ENCODE measurements at regions not wholly inside any gene's neighbourhood (a gene's known extent, or its start where the extent isn't known, plus 50 kb on each side); places are given as distances from the start of the nearest gene placed in this dataset.
A peak's percentile ranks its signal among the peaks of the same experiment; 100 is the strongest.

- DNase-seq (ENCODE audit: low spot score), result no peak
These were observed 482.2 kb upstream of the GOT2 start for GRCh38 chr16:59216291-59216690.

- DNase-seq (ENCODE audit: low spot score), result no peak
These were observed 480.3 kb upstream of the GOT2 start for GRCh38 chr16:59214455-59214854.

GRCh38 chr16:59213952-59214351, 479.8 kb upstream of the GOT2 start:
- no peak for DNase-seq (ENCODE audit: low spot score)

GRCh38 chr16:59212492-59213024, 478.4 kb upstream of the GOT2 start:
- DNase-seq (ENCODE audit: low spot score), result no peak

- peak; percentile 5 for DNase-seq (ENCODE audit: low spot score)
These were observed 476.9 kb upstream of the GOT2 start for GRCh38 chr16:59210955-59211541.

- no peak for DNase-seq (ENCODE audit: low spot score)
These were observed 471.3 kb upstream of the GOT2 start for GRCh38 chr16:59205403-59205802.

GRCh38 chr16:59204589-59204988, 470.5 kb upstream of the GOT2 start:
- no peak for DNase-seq (ENCODE audit: low spot score)

- DNase-seq (ENCODE audit: low spot score), result no peak
These were observed 468.2 kb upstream of the GOT2 start for GRCh38 chr16:59202233-59202862.

- no peak for DNase-seq (ENCODE audit: low spot score)
These were observed 467.7 kb upstream of the GOT2 start for GRCh38 chr16:59201821-59202220.

- DNase-seq (ENCODE audit: low spot score), result no peak
These were observed 467.0 kb upstream of the GOT2 start for GRCh38 chr16:59201160-59201559.

GRCh38 chr16:59198487-59198886, 464.4 kb upstream of the GOT2 start:
- no peak for DNase-seq (ENCODE audit: low spot score)

- DNase-seq (ENCODE audit: low spot score), result no peak
These were observed 461.1 kb upstream of the GOT2 start for GRCh38 chr16:59195242-59195641.

GRCh38 chr16:59193637-59194036, 459.5 kb upstream of the GOT2 start:
- DNase-seq (ENCODE audit: low spot score), result no peak

- no peak for DNase-seq (ENCODE audit: low spot score)
These were observed 458.6 kb upstream of the GOT2 start for GRCh38 chr16:59192551-59193199.

- DNase-seq (ENCODE audit: low spot score), result no peak
These were observed 456.6 kb upstream of the GOT2 start for GRCh38 chr16:59190731-59191130.

- DNase-seq (ENCODE audit: low spot score), result no peak
These were observed 453.9 kb upstream of the GOT2 start for GRCh38 chr16:59188029-59188428.

- no peak for DNase-seq (ENCODE audit: low spot score)
These were observed 447.8 kb upstream of the GOT2 start for GRCh38 chr16:59181821-59182420.

GRCh38 chr16:59180083-59180476, 446.0 kb upstream of the GOT2 start:
- DNase-seq (ENCODE audit: low spot score), result no peak

- DNase-seq (ENCODE audit: low spot score), result no peak
These were observed 445.4 kb upstream of the GOT2 start for GRCh38 chr16:59179446-59180082.

- DNase-seq (ENCODE audit: low spot score), result no peak
These were observed 439.3 kb upstream of the GOT2 start for GRCh38 chr16:59173408-59173831.

- DNase-seq (ENCODE audit: low spot score), result no peak
These were observed 436.1 kb upstream of the GOT2 start for GRCh38 chr16:59170099-59170712.

GRCh38 chr16:59169168-59169567, 435.1 kb upstream of the GOT2 start:
- DNase-seq (ENCODE audit: low spot score), result no peak

Measured in AG08396 (cell line).